Tibial artery (tissue), 4 donors: ENCODE measurements at regions not wholly inside any gene's neighbourhood (a gene's known extent, or its start where the extent isn't known, plus 50 kb on each side); places are given as distances from the start of the nearest gene placed in this dataset.

Experiments used
- DNase-seq, 2 donors: peaks; one replicate each; pipeline ENCODE4 v3.0.0-alpha.2; 2019
- H3K27ac ChIP-seq, 2 donors: fragments of 200-600 bp; sonication (generic) in 1 of 2; 1 replicate in 1 of 2; 2 replicates in 1 of 2; pipeline ENCODE4 v1.5.1; 2018 to 2019; ENCODE audit warnings: mild to moderate bottlenecking in 1 of 2
- H3K27me3 ChIP-seq, 2 donors: fragments of 200-600 bp; sonication (generic) in 1 of 2; one replicate each; pipeline versions ENCODE4 v1.5.1 to v1.6.0; 2016 to 2019
- H3K36me3 ChIP-seq, 3 donors: fragments of 200-600 bp; sonication (generic) in 2 of 3; one replicate each; pipeline ENCODE4 v1.5.1; 2016 to 2019; ENCODE audit warnings: mild to moderate bottlenecking in 2 of 3
- H3K4me1 ChIP-seq, 4 donors: fragments of 200-600 bp; sonication (generic) in 2 of 4; 1 replicate in 3 of 4; 2 replicates in 1 of 4; pipeline ENCODE4 v1.5.1; 2016 to 2019
- H3K4me3 ChIP-seq, 2 donors: fragments of 200-600 bp; sonication (generic) in 1 of 2; 1 replicate in 1 of 2; 2 replicates in 1 of 2; pipeline ENCODE4 v1.5.1; 2018 to 2019; ENCODE audit warnings: mild to moderate bottlenecking in 2 of 2
- H3K9me3 ChIP-seq, 3 donors: fragments of 200-600 bp; sonication (generic) in 1 of 3; one replicate each; pipeline ENCODE4 v1.5.1; 2016 to 2019
- CTCF ChIP-seq, 2 experiments: fragments of 200-600 bp in 1 of 2; fragments of 450-650 bp in 1 of 2; IDR thresholded peaks; one replicate each; pipeline ENCODE4 v1.5.1; 2017 to 2019; ENCODE audit warnings: antibody characterized with exemption in 2 of 2, mild to moderate bottlenecking in 1 of 2, moderate library complexity in 1 of 2
- intact Hi-C: fragments of 100-400 bp; cut with DNase I; formaldehyde crosslinking; loops from one replicate; pipeline ENCODE4 v1.15.0; 2023; ENCODE audit warnings: low total_unique reads

GRCh38 chr13:82627183-82627582 lies 1255.1 kb downstream of the SLITRK1 start:
- no peak for DNase-seq
- TF ChIP-seq CTCF (IDR thresholded peaks at IDR 0.05): no peak
- Histone ChIP-seq H3K27me3 (no peaks in the 10 kb centered on the region), H3K36me3 (no peaks in the 10 kb centered on the region), H3K4me1 (peaks cover 0 to 4% (median 0%) of the 10 kb centered on the region in 4 donors), H3K27ac (no peak overlapping the region), H3K4me3 (no peak overlapping the region), H3K9me3 (no peaks in the 10 kb centered on the region)
- intact Hi-C loops: no loop called here

DNA sequence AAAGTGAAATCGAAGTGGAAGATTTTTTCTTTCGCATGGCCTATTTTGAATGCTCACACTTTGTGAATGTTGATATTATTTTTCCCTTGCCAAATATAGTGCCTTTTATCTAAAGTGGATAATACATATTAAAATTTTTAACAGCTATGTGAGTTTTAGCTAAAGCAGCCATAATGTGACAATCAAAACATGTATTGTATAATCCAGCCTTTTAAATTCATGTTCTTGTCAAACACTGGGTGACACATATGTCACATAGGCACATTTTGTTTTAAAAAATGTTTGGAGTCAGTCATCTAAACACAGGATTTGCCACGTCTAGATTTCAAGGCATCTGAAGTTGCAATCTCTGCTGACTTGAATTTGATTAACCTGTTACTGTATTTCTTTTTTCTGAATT lies 1256.6 kb downstream of the SLITRK1 start:
- H3K36me3 ChIP-seq: no peaks in the 10 kb centered on the region
- no peaks in the 10 kb centered on the region for H3K9me3 ChIP-seq
- no peak for TF ChIP-seq CTCF (IDR thresholded peaks at IDR 0.05)
- intact Hi-C loops: no loop called here
- H3K27me3 ChIP-seq: no peaks in the 10 kb centered on the region
- DNase-seq: no peak
- no peak overlapping the region for H3K27ac ChIP-seq
- no peak overlapping the region for H3K4me3 ChIP-seq
- peaks cover 0 to 4% (median 0%) of the 10 kb centered on the region in 4 donors for H3K4me1 ChIP-seq

- DNase-seq: no peak
- H3K27me3 ChIP-seq: no peaks in the 10 kb centered on the region
- intact Hi-C loops: no loop called here
- no peak overlapping the region for H3K27ac ChIP-seq
- no peak overlapping the region for H3K4me3 ChIP-seq
- no peaks in the 10 kb centered on the region for H3K36me3 ChIP-seq
- peaks cover 0 to 3% (median 0%) of the 10 kb centered on the region in 4 donors for H3K4me1 ChIP-seq
- no peak for TF ChIP-seq CTCF (IDR thresholded peaks at IDR 0.05)
- no peaks in the 10 kb centered on the region for H3K9me3 ChIP-seq
Measured at GRCh38 chr13:82615043-82615442, 1267.2 kb downstream of the SLITRK1 start.

DNA sequence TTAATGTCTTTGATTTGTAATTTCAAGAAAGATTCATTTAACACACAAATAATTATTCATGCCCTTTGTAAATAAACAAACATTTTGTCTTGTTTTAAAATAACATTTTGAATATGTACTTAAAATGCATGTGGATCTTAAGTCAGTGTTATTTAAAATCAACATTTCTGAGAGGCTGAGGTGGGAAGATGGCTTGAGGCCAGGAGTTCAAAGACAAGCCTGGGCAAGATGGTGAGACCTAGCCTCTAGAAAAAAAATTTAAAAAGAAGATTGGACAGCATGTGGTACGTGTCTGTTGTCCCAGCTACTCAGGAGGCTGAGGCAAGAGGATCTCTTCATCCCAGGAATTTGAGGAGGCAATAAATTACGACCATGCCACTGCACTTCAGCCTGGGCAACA lies 1268.2 kb downstream of the SLITRK1 start:
- no peak for DNase-seq
- TF ChIP-seq CTCF (IDR thresholded peaks at IDR 0.05): no peak
- Histone ChIP-seq H3K27me3 (no peaks in the 10 kb centered on the region), H3K4me3 (no peak overlapping the region), H3K4me1 (peaks cover 0 to 3% (median 0%) of the 10 kb centered on the region in 4 donors), H3K36me3 (no peaks in the 10 kb centered on the region), H3K27ac (no peak overlapping the region), H3K9me3 (no peaks in the 10 kb centered on the region)
- intact Hi-C loops: no loop called here

GRCh38 chr13:82606008-82606407 lies 1276.3 kb downstream of the SLITRK1 start:
- DNase-seq: no peak
- H3K9me3 ChIP-seq: peaks cover 0 to 15% (median 7%) of the 10 kb centered on the region in 3 donors
- H3K27ac ChIP-seq: no peak overlapping the region
- no peaks in the 10 kb centered on the region for H3K4me1 ChIP-seq
- no peaks in the 10 kb centered on the region for H3K27me3 ChIP-seq
- intact Hi-C loops: no loop called here
- no peak for TF ChIP-seq CTCF (IDR thresholded peaks at IDR 0.05)
- no peak overlapping the region for H3K4me3 ChIP-seq
- no peaks in the 10 kb centered on the region for H3K36me3 ChIP-seq

- H3K27ac ChIP-seq: no peak overlapping the region
- no peak for DNase-seq
- H3K9me3 ChIP-seq: no peaks in the 10 kb centered on the region
- no peak for TF ChIP-seq CTCF (IDR thresholded peaks at IDR 0.05)
- H3K27me3 ChIP-seq: no peaks in the 10 kb centered on the region
- intact Hi-C loops: no loop called here
- no peaks in the 10 kb centered on the region for H3K4me1 ChIP-seq
- H3K36me3 ChIP-seq: no peaks in the 10 kb centered on the region
- H3K4me3 ChIP-seq: no peak overlapping the region
Measured at GRCh38 chr13:82597747-82598146, 1284.5 kb downstream of the SLITRK1 start.
